ENCODE measurements at regions not wholly inside any gene's neighbourhood (a gene's known extent, or its start where the extent isn't known, plus 50 kb on each side); places are given as distances from the start of the nearest gene placed in this dataset.
"Not testable (repeated sequence)": the region's sequence is repeated elsewhere in the genome, so short reads cannot be mapped to it uniquely, and the experiment has no call there.

- ATAC-seq (ENCODE audit: low FRiP score in 2 of 2) (no peak), DNase-seq (no peak)
- Histone ChIP-seq H3K9me3 (no peaks in the 10 kb centered on the region), H3K27me3 (no peaks in the 10 kb centered on the region), H3K4me3 (no peak overlapping the region), H3K27ac (no peak overlapping the region), H3K4me1 (no peaks in the 10 kb centered on the region), H3K36me3 (no peaks in the 10 kb centered on the region)
- TF ChIP-seq POLR2A (IDR thresholded peaks at IDR 0.05) (no peak), POLR2AphosphoS5 (IDR thresholded peaks at IDR 0.05) (no peak), CTCF (IDR thresholded peaks at IDR 0.05) (no peak), EP300 (IDR thresholded peaks at IDR 0.05) (no peak)
- WGBS, 2 donors = 81 to 85% methylated on average over 6 of the region's 6 CpGs
These were observed 356.1 kb downstream of the CBLN4 start for GRCh38 chr20:55649254-55649653.

GRCh38 chr20:55646851-55647250 is 358.5 kb downstream of the CBLN4 start:
- no peaks in the 10 kb centered on the region for H3K36me3 ChIP-seq
- no peak for TF ChIP-seq POLR2A (IDR thresholded peaks at IDR 0.05)
- TF ChIP-seq POLR2AphosphoS5 (IDR thresholded peaks at IDR 0.05) = no peak
- no peak for TF ChIP-seq EP300 (IDR thresholded peaks at IDR 0.05)
- TF ChIP-seq CTCF (IDR thresholded peaks at IDR 0.05) = no peak
- no peaks in the 10 kb centered on the region for H3K4me1 ChIP-seq
- 73 to 74% methylated on average over 4 of the region's 4 CpGs for WGBS, 2 donors
- H3K4me3 ChIP-seq = no peak overlapping the region
- H3K27ac ChIP-seq = no peak overlapping the region
- H3K9me3 ChIP-seq = no peaks in the 10 kb centered on the region
- H3K27me3 ChIP-seq = no peaks in the 10 kb centered on the region
- ATAC-seq (ENCODE audit: low FRiP score in 2 of 2) (no peak), DNase-seq (no peak)

GRCh38 chr20:55641497-55641896 is 363.8 kb downstream of the CBLN4 start:
- Histone ChIP-seq H3K27ac (no peak overlapping the region), H3K9me3 (no peaks in the 10 kb centered on the region), H3K27me3 (no peaks in the 10 kb centered on the region), H3K4me1 (no peaks in the 10 kb centered on the region), H3K4me3 (no peak overlapping the region), H3K36me3 (no peaks in the 10 kb centered on the region)
- TF ChIP-seq POLR2AphosphoS5 (IDR thresholded peaks at IDR 0.05) (no peak), POLR2A (IDR thresholded peaks at IDR 0.05) (no peak), EP300 (IDR thresholded peaks at IDR 0.05) (no peak), CTCF (IDR thresholded peaks at IDR 0.05) (no peak)
- WGBS, 2 donors = 55 to 56% methylated on average over 1 of the region's 1 CpG
- no peak for ATAC-seq (ENCODE audit: low FRiP score in 2 of 2)
- DNase-seq = no peak

GRCh38 chr20:55635870-55636269 is 369.4 kb downstream of the CBLN4 start:
- 62 to 76% methylated on average over 2 of the region's 2 CpGs for WGBS, 2 donors
- H3K4me1 ChIP-seq = no peaks in the 10 kb centered on the region
- no peaks in the 10 kb centered on the region for H3K9me3 ChIP-seq
- H3K4me3 ChIP-seq = no peak overlapping the region
- TF ChIP-seq EP300 (IDR thresholded peaks at IDR 0.05) (no peak), POLR2AphosphoS5 (IDR thresholded peaks at IDR 0.05) (no peak), POLR2A (IDR thresholded peaks at IDR 0.05) (no peak), CTCF (IDR thresholded peaks at IDR 0.05) (no peak)
- no peak for ATAC-seq (ENCODE audit: low FRiP score in 2 of 2)
- no peak for DNase-seq
- H3K27me3 ChIP-seq = no peaks in the 10 kb centered on the region
- no peaks in the 10 kb centered on the region for H3K36me3 ChIP-seq
- H3K27ac ChIP-seq = no peak overlapping the region

- no peaks in the 10 kb centered on the region for H3K27me3 ChIP-seq
- no peaks in the 10 kb centered on the region for H3K36me3 ChIP-seq
- no peak overlapping the region for H3K4me3 ChIP-seq
- WGBS, 2 donors = 84 to 96% methylated on average over 4 to 5 of the region's 6 CpGs
- no peaks in the 10 kb centered on the region for H3K4me1 ChIP-seq
- DNase-seq (peak in 1 of 2 donors; percentile 36), ATAC-seq (ENCODE audit: low FRiP score in 2 of 2) (peak in 1 of 2 donors; percentile 51)
- TF ChIP-seq CTCF (IDR thresholded peaks at IDR 0.05) (no peak), POLR2AphosphoS5 (IDR thresholded peaks at IDR 0.05) (no peak), POLR2A (IDR thresholded peaks at IDR 0.05) (no peak), EP300 (IDR thresholded peaks at IDR 0.05) (no peak)
- no peak overlapping the region for H3K27ac ChIP-seq
- no peaks in the 10 kb centered on the region for H3K9me3 ChIP-seq
These were observed 372.7 kb downstream of the CBLN4 start for GRCh38 chr20:55632592-55632991.

GRCh38 chr20:55629143-55629542 is 376.2 kb downstream of the CBLN4 start:
- not testable (repeated sequence) for H3K4me1 ChIP-seq; H3K4me3 ChIP-seq; ATAC-seq (ENCODE audit: low FRiP score in 2 of 2); H3K36me3 ChIP-seq; H3K27me3 ChIP-seq; H3K27ac ChIP-seq; DNase-seq; H3K9me3 ChIP-seq
- WGBS, 2 donors = 86 to 95% methylated on average over 4 of the region's 4 CpGs
